ENCODE measurements at regions not wholly inside any gene's neighbourhood (a gene's known extent, or its start where the extent isn't known, plus 50 kb on each side); places are given as distances from the start of the nearest gene placed in this dataset.
"Not testable (repeated sequence)": the region's sequence is repeated elsewhere in the genome, so short reads cannot be mapped to it uniquely, and the experiment has no call there.

- no peaks in the 10 kb centered on the region for H3K79me2 ChIP-seq (ENCODE audit: insufficient read depth)
- no peak for TF ChIP-seq EZH2phosphoT487 (IDR thresholded peaks at IDR 0.05; ENCODE audit: insufficient read depth, low read depth)
- TF ChIP-seq EZH2 (IDR thresholded peaks at IDR 0.05; ENCODE audit: insufficient read depth, poor library complexity, severe bottlenecking): no peak
- peaks cover 15% of the 10 kb centered on the region for H3K36me3 ChIP-seq (ENCODE audit: low read depth)
- H3K4me1 ChIP-seq (ENCODE audit: insufficient read depth): no peaks in the 10 kb centered on the region
- H3K4me3 ChIP-seq: no peak overlapping the region
- no peak overlapping the region for H3K27ac ChIP-seq
- H3K4me2 ChIP-seq (ENCODE audit: unreplicated experiment): no peak overlapping the region
- in situ Hi-C loops (cut with MboI): no loop called here
- H3K9me3 ChIP-seq (ENCODE audit: low read depth): no peaks in the 10 kb centered on the region
- no peak overlapping the region for H2AFZ ChIP-seq
- H3K27me3 ChIP-seq (replicated peaks; ENCODE audit: insufficient read depth): no peaks in the 10 kb centered on the region
- no peaks in the 10 kb centered on the region for H3K9me2 ChIP-seq (ENCODE audit: insufficient read depth)
- no peak overlapping the region for H3K9ac ChIP-seq
- H3F3A ChIP-seq (ENCODE audit: insufficient read depth): no peaks in the 10 kb centered on the region
- WGBS, 2 experiments (ENCODE audit: low coverage in 1 of 2, low lambda C conversion rate in 2 of 2, missing lambda C conversion rate in 2 of 2): 76 to 87% methylated on average over 6 of the region's 6 CpGs
- no peak for DNase-seq
- H4K20me1 ChIP-seq (ENCODE audit: insufficient read depth): no peaks in the 10 kb centered on the region
Observed at GRCh38 chr5:168140241-168140640, 151.2 kb upstream of the WWC1 start.

GRCh38 chr5:168142402-168142801 is 149.0 kb upstream of the WWC1 start:
- no peaks in the 10 kb centered on the region for H3K4me1 ChIP-seq (ENCODE audit: insufficient read depth)
- H4K20me1 ChIP-seq (ENCODE audit: insufficient read depth): no peaks in the 10 kb centered on the region
- no peaks in the 10 kb centered on the region for H3K9me3 ChIP-seq (ENCODE audit: low read depth)
- H3K9ac ChIP-seq: no peak overlapping the region
- no peaks in the 10 kb centered on the region for H3K9me2 ChIP-seq (ENCODE audit: insufficient read depth)
- WGBS, 2 experiments (ENCODE audit: low coverage in 1 of 2, low lambda C conversion rate in 2 of 2, missing lambda C conversion rate in 2 of 2): 45 to 52% methylated on average over 2 of the region's 2 CpGs
- H3K79me2 ChIP-seq (ENCODE audit: insufficient read depth): no peaks in the 10 kb centered on the region
- H3F3A ChIP-seq (ENCODE audit: insufficient read depth): no peaks in the 10 kb centered on the region
- no peak overlapping the region for H3K27ac ChIP-seq
- no peak for DNase-seq
- H3K4me2 ChIP-seq (ENCODE audit: unreplicated experiment): no peak overlapping the region
- no peaks in the 10 kb centered on the region for H3K27me3 ChIP-seq (replicated peaks; ENCODE audit: insufficient read depth)
- no peak overlapping the region for H3K4me3 ChIP-seq
- TF ChIP-seq EZH2 (IDR thresholded peaks at IDR 0.05; ENCODE audit: insufficient read depth, poor library complexity, severe bottlenecking) (no peak), EZH2phosphoT487 (IDR thresholded peaks at IDR 0.05; ENCODE audit: insufficient read depth, low read depth) (no peak)
- in situ Hi-C loops (cut with MboI): no loop called here
- H3K36me3 ChIP-seq (ENCODE audit: low read depth): peaks cover 7% of the 10 kb centered on the region; the same call in 1 of the 2 replicates
- H2AFZ ChIP-seq: no peak overlapping the region

- H3K27me3 ChIP-seq (replicated peaks; ENCODE audit: insufficient read depth); H3K4me2 ChIP-seq (ENCODE audit: unreplicated experiment); H3K9me3 ChIP-seq (ENCODE audit: low read depth); H3K27ac ChIP-seq; DNase-seq; in situ Hi-C loops (cut with MboI); H3K79me2 ChIP-seq (ENCODE audit: insufficient read depth); H4K20me1 ChIP-seq (ENCODE audit: insufficient read depth); H3K9ac ChIP-seq; H3K4me1 ChIP-seq (ENCODE audit: insufficient read depth); H2AFZ ChIP-seq; H3K4me3 ChIP-seq; H3F3A ChIP-seq (ENCODE audit: insufficient read depth); H3K9me2 ChIP-seq (ENCODE audit: insufficient read depth); H3K36me3 ChIP-seq (ENCODE audit: low read depth): not testable (repeated sequence)
- WGBS, 2 experiments (ENCODE audit: low coverage in 1 of 2, low lambda C conversion rate in 2 of 2, missing lambda C conversion rate in 2 of 2): 77 to 79% methylated on average over 7 of the region's 7 CpGs
Observed at GRCh38 chr5:168143521-168143920, 147.9 kb upstream of the WWC1 start.

GRCh38 chr5:168147106-168147505 is 144.3 kb upstream of the WWC1 start:
- Histone ChIP-seq H3K79me2 (ENCODE audit: insufficient read depth) (no peaks in the 10 kb centered on the region; the same call in 1 of the 2 replicates), H2AFZ (no peak overlapping the region), H3F3A (ENCODE audit: insufficient read depth) (peaks cover 7% of the 10 kb centered on the region; the same call in 1 of the 2 replicates), H3K36me3 (ENCODE audit: low read depth) (no peaks in the 10 kb centered on the region; the same call in 1 of the 2 replicates), H3K27me3 (replicated peaks; ENCODE audit: insufficient read depth) (no peaks in the 10 kb centered on the region), H3K9me2 (ENCODE audit: insufficient read depth) (no peaks in the 10 kb centered on the region), H3K27ac (no peak overlapping the region), H3K4me2 (ENCODE audit: unreplicated experiment) (no peak overlapping the region), H3K4me1 (ENCODE audit: insufficient read depth) (no peaks in the 10 kb centered on the region), H3K9me3 (ENCODE audit: low read depth) (no peaks in the 10 kb centered on the region), H3K9ac (no peak overlapping the region), H3K4me3 (no peak overlapping the region), H4K20me1 (ENCODE audit: insufficient read depth) (no peaks in the 10 kb centered on the region)
- WGBS, 2 experiments (ENCODE audit: low coverage in 1 of 2, low lambda C conversion rate in 2 of 2, missing lambda C conversion rate in 2 of 2): 33 to 36% methylated on average over 8 of the region's 8 CpGs
- in situ Hi-C loops (cut with MboI): no loop called here
- TF ChIP-seq EZH2 (IDR thresholded peaks at IDR 0.05; ENCODE audit: insufficient read depth, poor library complexity, severe bottlenecking): no peak
- TF ChIP-seq EZH2phosphoT487 (IDR thresholded peaks at IDR 0.05; ENCODE audit: insufficient read depth, low read depth): no peak
- no peak for DNase-seq
